Activated CD4-positive, alpha-beta T cell treated with anti-CD3 and anti-CD28 coated beads for 36 hours (primary cell): ENCODE measurements at regions not wholly inside any gene's neighbourhood (a gene's known extent, or its start where the extent isn't known, plus 50 kb on each side); places are given as distances from the start of the nearest gene placed in this dataset.

Source experiments
- ATAC-seq: fragments of 200-7000 bp; cut with Tn5 transposase; one replicate; pipeline ENCODE4 v1.10.0; 2021; ENCODE audit warnings: mild to moderate bottlenecking, moderate library complexity
- CTCF ChIA-PET: fragments of 350-600 bp; sonication (Branson Sonifier 250); formaldehyde crosslinking; loops from one replicate; lab custom pipeline; 2021; ENCODE audit warnings: antibody characterized with exemption; lab: Charles Lee
- POLR2A ChIA-PET: fragments of 350-600 bp; sonication (Branson Sonifier 250); formaldehyde crosslinking; loops from one replicate; lab custom pipeline; 2021; ENCODE audit warnings: antibody characterized with exemption, inconsistent platforms; lab: Charles Lee
- DNase-seq: peaks from one replicate; pipeline ENCODE4 v3.0.0-alpha.2; 2020
- H3K27ac Mint-ChIP-seq: one replicate; pipeline ENCODE4 v1.8.0; 2021; ENCODE audit warnings: mixed read lengths
- H3K27me3 Mint-ChIP-seq: one replicate; pipeline ENCODE4 v1.8.0; 2021; ENCODE audit warnings: mixed read lengths
- H3K36me3 Mint-ChIP-seq: one replicate; pipeline ENCODE4 v1.8.0; 2021; ENCODE audit warnings: low read depth, mixed read lengths
- H3K4me1 Mint-ChIP-seq: one replicate; pipeline ENCODE4 v1.8.0; 2021; ENCODE audit warnings: mixed read lengths
- H3K4me3 Mint-ChIP-seq: one replicate; pipeline ENCODE4 v1.8.0; 2021; ENCODE audit warnings: mild to moderate bottlenecking, moderate library complexity, mixed read lengths
- H3K9me3 Mint-ChIP-seq: one replicate; pipeline ENCODE4 v1.8.0; 2021; ENCODE audit warnings: low read depth, mixed read lengths
- intact Hi-C, 2 experiments: fragments of 100-400 bp; cut with DNase I in 1 of 2; cut with micrococcal nuclease in 1 of 2; formaldehyde crosslinking; loops; one replicate each; pipeline versions ENCODE4 v1.14.2 to v1.15.1; 2022 to 2024; cut with DNase I, micrococcal nuclease

- no peaks in the 10 kb centered on the region for H3K4me1 Mint-ChIP-seq
- peaks cover 4% of the 10 kb centered on the region for H3K36me3 Mint-ChIP-seq
- no peaks in the 10 kb centered on the region for H3K9me3 Mint-ChIP-seq
- no peaks in the 10 kb centered on the region for H3K27me3 Mint-ChIP-seq
- H3K27ac Mint-ChIP-seq: no peak overlapping the region
- POLR2A ChIA-PET: no interaction called here
- no peak for ATAC-seq
- CTCF ChIA-PET: interaction anchor here (1.3 kb wide), 1 partner anchor 9 kb away, joined by 3 read pairs; no protein-coding TSS in a partner anchor
- intact Hi-C loops: no loop called here
- no peak for DNase-seq
- H3K4me3 Mint-ChIP-seq: no peak overlapping the region
Observed at GRCh38 chr16:27729516-27730304, 179.8 kb downstream of the KATNIP start.

DNA sequence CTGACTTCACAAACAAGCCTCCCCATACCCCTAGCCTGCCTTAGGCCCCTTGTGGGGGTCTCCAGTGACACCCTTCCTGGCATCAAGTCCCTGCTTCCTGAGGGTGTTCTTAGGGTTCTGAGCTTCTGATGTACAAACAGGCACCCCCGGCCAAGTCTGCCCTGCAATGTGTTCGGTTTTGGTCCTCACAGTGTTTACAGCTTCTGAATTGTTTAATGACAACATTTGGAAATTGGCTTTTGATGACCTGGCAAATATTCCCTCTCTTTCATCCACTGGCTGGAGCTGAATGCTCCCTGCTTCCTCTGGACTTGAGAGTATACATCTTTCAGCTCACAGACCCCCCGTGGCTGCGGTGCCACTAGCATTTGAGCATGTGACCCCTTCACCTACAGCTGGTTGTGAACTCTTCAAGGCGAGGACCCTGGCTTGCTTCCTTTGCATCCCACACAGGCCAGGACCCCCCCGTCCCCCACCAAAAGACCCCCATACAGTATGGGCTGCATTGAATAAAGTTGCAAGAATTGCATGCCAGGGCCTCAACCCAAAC, 180.8 kb downstream of the KATNIP start:
- DNase-seq: no peak
- ChIA-PET CTCF (no interaction called here), POLR2A (no interaction called here)
- no peaks in the 10 kb centered on the region for H3K4me1 Mint-ChIP-seq
- no peaks in the 10 kb centered on the region for H3K27me3 Mint-ChIP-seq
- no peaks in the 10 kb centered on the region for H3K9me3 Mint-ChIP-seq
- H3K36me3 Mint-ChIP-seq: peaks cover 5% of the 10 kb centered on the region
- ATAC-seq: no peak
- H3K27ac Mint-ChIP-seq: no peak overlapping the region
- H3K4me3 Mint-ChIP-seq: no peak overlapping the region
- intact Hi-C loops: no loop called here

DNA sequence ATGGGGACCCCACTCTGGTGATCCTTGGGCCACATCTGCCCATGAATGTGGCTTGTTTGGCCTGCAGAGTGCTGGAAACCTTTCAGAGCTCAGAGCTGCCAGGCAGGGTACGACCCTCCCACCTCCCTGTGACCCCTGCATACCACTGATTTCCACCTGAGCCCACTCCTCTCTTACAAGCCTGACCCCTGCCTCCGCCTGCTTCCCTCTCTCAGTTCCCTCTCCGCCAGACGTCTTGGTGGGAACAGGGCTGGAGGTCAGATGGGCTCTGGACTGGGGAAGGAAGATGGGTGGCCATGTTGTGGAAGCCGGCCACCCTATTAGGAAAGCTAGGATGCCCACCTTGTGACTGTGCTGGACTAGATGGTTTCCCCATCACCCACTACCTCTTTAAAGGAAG, 185.1 kb downstream of the KATNIP start:
- CTCF ChIA-PET: interaction anchor here (1.1 kb wide), 1 partner anchor 40 kb away, joined by 3 read pairs; no protein-coding TSS in a partner anchor

DNA sequence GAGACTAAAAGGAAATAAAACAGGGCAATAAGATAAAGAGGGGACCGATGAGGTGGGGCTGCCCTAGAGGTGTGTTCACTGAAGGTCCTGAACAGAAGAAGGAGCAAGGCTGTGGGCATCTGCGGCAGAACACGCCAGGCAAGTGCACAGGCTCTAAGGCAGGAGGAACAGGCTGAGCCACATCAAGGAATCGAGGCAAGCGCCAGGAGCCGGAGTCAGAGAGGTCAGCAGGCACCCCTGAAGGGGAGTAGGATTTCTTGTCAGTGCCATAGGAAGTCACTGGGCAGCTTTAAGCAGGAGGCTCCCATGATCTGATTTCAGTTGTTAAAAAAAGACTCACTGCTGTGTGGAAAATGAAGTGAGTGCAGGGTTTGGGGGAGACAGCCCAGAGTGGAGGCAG, 186.5 kb downstream of the KATNIP start:
- POLR2A ChIA-PET: no interaction called here
- DNase-seq: no peak
- Mint-ChIP-seq H3K27me3 (no peaks in the 10 kb centered on the region), H3K4me3 (no peak overlapping the region), H3K4me1 (no peaks in the 10 kb centered on the region), H3K27ac (no peak overlapping the region), H3K36me3 (peaks cover 12% of the 10 kb centered on the region), H3K9me3 (no peaks in the 10 kb centered on the region)
- no peak for ATAC-seq
- CTCF ChIA-PET: interaction anchor here (1.1 kb wide), 1 partner anchor 41 kb away, joined by 3 read pairs; no protein-coding TSS in a partner anchor
- intact Hi-C loops: no loop called here

More for the DNA sequence above, 185.1 kb downstream of the KATNIP start:
- POLR2A ChIA-PET: no interaction called here
- Mint-ChIP-seq H3K36me3 (peaks cover 8% of the 10 kb centered on the region), H3K27me3 (no peaks in the 10 kb centered on the region), H3K9me3 (no peaks in the 10 kb centered on the region), H3K4me3 (no peak overlapping the region), H3K27ac (no peak overlapping the region), H3K4me1 (no peaks in the 10 kb centered on the region)
- intact Hi-C loops: no loop called here
- no peak for DNase-seq
- ATAC-seq: no peak

DNA sequence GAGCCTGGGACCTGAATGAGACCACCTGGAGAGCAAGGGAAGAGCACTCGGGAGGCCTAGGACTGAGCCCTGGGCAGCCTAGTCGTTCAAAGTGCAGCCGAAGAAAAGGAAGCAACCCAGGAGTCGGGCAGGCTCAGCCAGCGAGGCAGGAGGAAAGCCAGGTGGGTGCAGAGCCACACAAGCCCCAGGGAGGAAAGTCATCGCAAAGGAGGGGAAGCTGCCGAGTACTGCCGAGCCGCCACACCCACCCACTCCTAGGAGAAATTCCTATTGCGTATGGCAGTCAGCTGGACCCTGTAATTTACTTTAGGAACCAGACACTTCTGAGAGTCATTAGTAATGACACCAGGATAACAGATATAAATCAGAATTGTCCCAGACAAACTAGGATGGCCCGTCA, 187.6 kb downstream of the KATNIP start:
- intact Hi-C loops: no loop called here
- H3K9me3 Mint-ChIP-seq: no peaks in the 10 kb centered on the region
- peaks cover 12% of the 10 kb centered on the region for H3K36me3 Mint-ChIP-seq
- no peak overlapping the region for H3K27ac Mint-ChIP-seq
- no peaks in the 10 kb centered on the region for H3K4me1 Mint-ChIP-seq
- no peak for ATAC-seq
- ChIA-PET CTCF (no interaction called here), POLR2A (no interaction called here)
- H3K4me3 Mint-ChIP-seq: no peak overlapping the region
- DNase-seq: no peak
- H3K27me3 Mint-ChIP-seq: no peaks in the 10 kb centered on the region
